H1 (cell line): ENCODE measurements at regions not wholly inside any gene's neighbourhood (a gene's known extent, or its start where the extent isn't known, plus 50 kb on each side); places are given as distances from the start of the nearest gene placed in this dataset.

Experiments used
- CTCF ChIA-PET: fragments of 300-600 bp; sonication (Branson Sonifier 250); formaldehyde crosslinking; loops from one replicate; lab custom pipeline; 2021; ENCODE audit not compliant: partially characterized antibody; lab: Charles Lee
- POLR2A ChIA-PET: fragments of 300-600 bp; sonication (Branson Sonifier 250); formaldehyde crosslinking; loops from one replicate; lab custom pipeline; 2021; ENCODE audit warnings: inconsistent platforms; ENCODE audit not compliant: partially characterized antibody; lab: Charles Lee
- DNase-seq, 2 experiments: peaks; one replicate each; pipeline versions ENCODE4 v3.0.0 to v3.0.0-alpha.2; 2010 to 2022; ENCODE audit warnings: low spot score in 2 of 2, low read depth in 1 of 2, mixed read lengths in 1 of 2
- FAIRE-seq: peaks from 2 replicates; lab custom pipeline; 2011; peaks lifted over from hg19 to GRCh38; lab: Jason Lieb, UNC
- H2AFZ ChIP-seq: 2 replicates; pipeline ENCODE4 v1.8.1; 2012; ENCODE audit warnings: low read length, inconsistent platforms
- H2AK5ac ChIP-seq: 2 replicates; pipeline ENCODE4 v1.6.1; 2013; ENCODE audit warnings: low read depth, low read length
- H2BK120ac ChIP-seq: replicated peaks from 2 replicates; pipeline ENCODE3; 2013; ENCODE audit warnings: low read depth, low read length, inconsistent platforms
- H2BK12ac ChIP-seq: 2 replicates; pipeline ENCODE4 v1.6.1; 2013; ENCODE audit warnings: low read depth, low read length
- H2BK15ac ChIP-seq: 2 replicates; pipeline ENCODE4 v1.6.1; 2013; ENCODE audit warnings: low read length
- H2BK20ac ChIP-seq: 2 replicates; pipeline ENCODE4 v1.6.1; 2013; ENCODE audit warnings: low read length
- H2BK5ac ChIP-seq: 2 replicates; pipeline ENCODE4 v1.6.1; 2013; ENCODE audit warnings: low read depth, low read length
- H3K14ac ChIP-seq: 2 replicates; pipeline ENCODE4 v1.6.1; 2013; ENCODE audit warnings: inconsistent platforms; ENCODE audit not compliant: insufficient read length
- H3K18ac ChIP-seq: 2 replicates; pipeline ENCODE4 v1.6.1; 2013; ENCODE audit warnings: low read length; ENCODE audit errors: extremely low read depth
- H3K23ac ChIP-seq: 2 replicates; pipeline ENCODE4 v1.6.1; 2013; ENCODE audit warnings: inconsistent platforms; ENCODE audit not compliant: insufficient read length
- H3K23me2 ChIP-seq: 2 replicates; pipeline ENCODE4 v1.6.1; 2013; ENCODE audit warnings: low read depth, low read length
- H3K27ac ChIP-seq: 2 replicates; pipeline ENCODE4 v1.6.1; 2011; ENCODE audit warnings: low read depth, low read length, inconsistent platforms
- H3K27me3 ChIP-seq, 4 experiments: replicated peaks in 1 of 4; 1 replicate in 1 of 4; 2 replicates in 3 of 4; pipeline versions ENCODE4 v1.6.1 to v1.8.1; 2011 to 2013; ENCODE audit warnings: low read length in 3 of 4, mild to moderate bottlenecking in 3 of 4, inconsistent platforms in 2 of 4, mixed read lengths in 2 of 4, moderate library complexity in 1 of 4; ENCODE audit not compliant: control insufficient read depth in 3 of 4, insufficient read depth in 3 of 4; ENCODE audit errors: extremely low read depth in 1 of 4
- H3K36me3 ChIP-seq, 4 experiments: 2 replicates each; pipeline versions ENCODE4 v1.6.1 to v1.8.1; 2011 to 2013; ENCODE audit warnings: mild to moderate bottlenecking in 4 of 4, low read length in 3 of 4, moderate library complexity in 2 of 4, control low read depth in 1 of 4, inconsistent platforms in 1 of 4; ENCODE audit not compliant: insufficient read depth in 4 of 4, control insufficient read depth in 2 of 4
- H3K4ac ChIP-seq: replicated peaks from 2 replicates; pipeline ENCODE3; 2013; ENCODE audit warnings: low read length, low read depth, mixed read lengths, inconsistent platforms; ENCODE audit not compliant: insufficient read length
- H3K4me1 ChIP-seq, 4 experiments: replicated peaks in 1 of 4; 1 replicate in 1 of 4; 2 replicates in 3 of 4; pipeline versions ENCODE4 v1.6.1 to v1.8.1; 2011 to 2013; ENCODE audit warnings: low read length in 3 of 4, inconsistent platforms in 2 of 4, mixed read lengths in 1 of 4; ENCODE audit not compliant: insufficient read depth in 4 of 4, control insufficient read depth in 3 of 4
- H3K4me2 ChIP-seq, 2 experiments: 2 replicates each; pipeline versions ENCODE4 v1.6.1 to v1.8.1; 2011 to 2013; ENCODE audit warnings: low read depth in 2 of 2, low read length in 2 of 2, control low read depth in 1 of 2, inconsistent platforms in 1 of 2, mild to moderate bottlenecking in 1 of 2; ENCODE audit not compliant: insufficient read depth in 1 of 2
- H3K4me3 ChIP-seq, 4 experiments: fragments of 200-600, 300-600 bp in 1 of 4; sonication (generic), shearing (Covaris generic), sonication (Bioruptor Twin) in 1 of 4; 2 replicates each; pipeline versions ENCODE4 v1.5.1 to v1.8.1; 2011 to 2016; ENCODE audit warnings: low read length in 4 of 4, low read depth in 3 of 4, control low read depth in 2 of 4, inconsistent platforms in 2 of 4, mild to moderate bottlenecking in 2 of 4, mixed read lengths in 1 of 4, moderate library complexity in 1 of 4; ENCODE audit not compliant: insufficient read depth in 2 of 4; ENCODE audit errors: extremely low read depth in 1 of 4
- H3K56ac ChIP-seq: replicated peaks from 2 replicates; pipeline ENCODE3; 2013; ENCODE audit warnings: low read depth, mild to moderate bottlenecking, mixed read lengths, low read length, inconsistent platforms; ENCODE audit not compliant: insufficient read length
- H3K79me1 ChIP-seq: 2 replicates; pipeline ENCODE4 v1.6.1; 2013; ENCODE audit warnings: low read depth, low read length, control low read depth
- H3K79me2 ChIP-seq, 2 experiments: 2 replicates each; pipeline versions ENCODE4 v1.6.1 to v1.8.1; 2012 to 2013; ENCODE audit warnings: low read length in 2 of 2, mild to moderate bottlenecking in 2 of 2, inconsistent platforms in 1 of 2; ENCODE audit not compliant: insufficient read depth in 2 of 2, control insufficient read depth in 1 of 2
- H3K9ac ChIP-seq, 4 experiments: replicated peaks in 1 of 4; 1 replicate in 1 of 4; 2 replicates in 3 of 4; pipeline versions ENCODE4 v1.6.1 to v1.8.1; 2011 to 2013; ENCODE audit warnings: low read depth in 3 of 4, low read length in 3 of 4, control low read depth in 2 of 4, mild to moderate bottlenecking in 2 of 4, moderate library complexity in 2 of 4, inconsistent platforms in 1 of 4; ENCODE audit errors: extremely low read depth in 1 of 4
- H3K9me3 ChIP-seq, 2 experiments: 2 replicates each; pipeline versions ENCODE4 v1.6.1 to v1.8.1; 2012 to 2013; ENCODE audit warnings: mild to moderate bottlenecking in 2 of 2, moderate library complexity in 2 of 2, control low read depth in 1 of 2, inconsistent platforms in 1 of 2, low read depth in 1 of 2, low read length in 1 of 2, mixed read lengths in 1 of 2; ENCODE audit not compliant: insufficient read depth in 2 of 2
- H4K20me1 ChIP-seq, 2 experiments: replicated peaks in 1 of 2; 2 replicates each; pipeline versions ENCODE3 to v1.8.1; 2011 to 2013; ENCODE audit warnings: inconsistent platforms in 2 of 2, low read length in 2 of 2, mild to moderate bottlenecking in 1 of 2; ENCODE audit not compliant: insufficient read depth in 2 of 2, control insufficient read depth in 1 of 2
- H4K5ac ChIP-seq: 2 replicates; pipeline ENCODE4 v1.6.1; 2013; ENCODE audit warnings: low read length, low read depth, mixed read lengths, inconsistent platforms; ENCODE audit not compliant: insufficient read length
- H4K8ac ChIP-seq: 2 replicates; pipeline ENCODE4 v1.8.0; 2013; ENCODE audit warnings: mild to moderate bottlenecking, moderate library complexity, low read length, inconsistent platforms; ENCODE audit not compliant: insufficient read depth; ENCODE audit errors: extremely low read depth
- H4K91ac ChIP-seq: replicated peaks from 2 replicates; pipeline ENCODE3; 2013; ENCODE audit warnings: low read length, mixed read lengths, inconsistent platforms; ENCODE audit not compliant: insufficient read length
- HDAC2 ChIP-seq, 2 experiments: fragments of 300-600 bp in 1 of 2; sonication (generic) in 1 of 2; IDR thresholded peaks; 2 replicates each; pipeline ENCODE4 v1.6.1; 2011 to 2012; ENCODE audit warnings: low read depth in 2 of 2, low read length in 2 of 2, mild to moderate bottlenecking in 2 of 2, moderate library complexity in 2 of 2, borderline replicate concordance in 1 of 2, inconsistent platforms in 1 of 2
- POU5F1 ChIP-seq: IDR thresholded peaks from 2 replicates; pipeline ENCODE4 v1.6.1; 2011; ENCODE audit warnings: low read depth, mild to moderate bottlenecking, low read length, moderate library complexity
- SRF ChIP-seq: IDR thresholded peaks from 2 replicates; pipeline ENCODE4 v1.6.1; 2011; ENCODE audit warnings: mild to moderate bottlenecking, low read depth, low read length, moderate library complexity
- WGBS, 2 experiments: shearing (Covaris generic) in 1 of 2; methylation state at CpG; one replicate each; pipeline versions ENCODE4 v1.1.6 to v1.1.7; 2013 to 2015; ENCODE audit warnings: low lambda C conversion rate in 2 of 2, mixed read lengths in 2 of 2, inconsistent platforms in 1 of 2, low coverage in 1 of 2, missing lambda C conversion rate in 1 of 2; ENCODE audit not compliant: insufficient replicate concordance in 2 of 2, insufficient coverage in 1 of 2, insufficient read length in 1 of 2; ENCODE audit errors: extremely low coverage in 1 of 2, missing lambda C conversion rate in 1 of 2; 5-methylcytosine and 5-hydroxymethylcytosine counted together

- TF ChIP-seq SRF = no peak
- no peak for TF ChIP-seq HDAC2 (IDR thresholded peaks at IDR 0.05; ENCODE audit: borderline replicate concordance in 1 of 2, low read depth in 2 of 2, low read length in 2 of 2)
- no peak for TF ChIP-seq POU5F1
- TF ChIP-seq, all 59 proteins: peak for 0
- no peak for FAIRE-seq
- 96% methylated on average over 10 of the region's 10 CpGs; no CpG with 5 or more reads in 1 of the 2 experiments for WGBS, 2 experiments
Observed at GRCh38 chr15:37820380-37821128, 113.9 kb upstream of the TMCO5A start.

More at GRCh38 chr15:37820380-37821128, 113.9 kb upstream of the TMCO5A start:
- no peak overlapping the region for H4K91ac ChIP-seq
- H3K9me3 ChIP-seq = no peaks in the 10 kb centered on the region
- no peak overlapping the region for H3K4ac ChIP-seq
- H4K5ac ChIP-seq = no peak overlapping the region
- no peak overlapping the region for H3K4me3 ChIP-seq
- no peak overlapping the region for H3K18ac ChIP-seq
- H2BK12ac ChIP-seq = no peak overlapping the region
- DNase-seq = no peak
- H3K56ac ChIP-seq = no peak overlapping the region
- no peaks in the 10 kb centered on the region for H3K4me1 ChIP-seq
- H4K8ac ChIP-seq = no peak overlapping the region
- H2AK5ac ChIP-seq = no peak overlapping the region
- ChIA-PET CTCF (interaction anchor here (0.8 kb wide), 1 partner anchor 71 kb away, joined by 3 read pairs; no protein-coding TSS in a partner anchor), POLR2A (no interaction called here)
- H3K23ac ChIP-seq = no peak overlapping the region
- no peak overlapping the region for H2BK20ac ChIP-seq
- H3K79me2 ChIP-seq = no peaks in the 10 kb centered on the region
- no peaks in the 10 kb centered on the region for H3K23me2 ChIP-seq
- no peaks in the 10 kb centered on the region for H4K20me1 ChIP-seq
- H2BK15ac ChIP-seq = no peak overlapping the region
- H3K27ac ChIP-seq = no peak overlapping the region
- H2BK120ac ChIP-seq = no peak overlapping the region
- no peaks in the 10 kb centered on the region for H3K27me3 ChIP-seq
- H3K36me3 ChIP-seq = no peaks in the 10 kb centered on the region
- no peak overlapping the region for H3K4me2 ChIP-seq
- H3K14ac ChIP-seq = no peak overlapping the region
- no peak overlapping the region for H3K9ac ChIP-seq
- no peak overlapping the region for H2BK5ac ChIP-seq
- H2AFZ ChIP-seq = no peak overlapping the region
- H3K79me1 ChIP-seq = no peaks in the 10 kb centered on the region
